Activated CD4-positive, alpha-beta T cell treated with anti-CD3 and anti-CD28 coated beads, Interleukin-2, Interleukin-4, amounts not matched to agents 100 ng/mL and 50 ng/mL, durations not matched to agents 16 hours and 8 hours (primary cell): ENCODE measurements at regions not wholly inside any gene's neighbourhood (a gene's known extent, or its start where the extent isn't known, plus 50 kb on each side); places are given as distances from the start of the nearest gene placed in this dataset.
"Not testable (repeated sequence)": the region's sequence is repeated elsewhere in the genome, so short reads cannot be mapped to it uniquely, and the experiment has no call there.

Experiments used
- DNase-seq: peaks from one replicate; pipeline ENCODE4 v3.0.0-alpha.2; 2020; ENCODE audit warnings: low spot score

DNA sequence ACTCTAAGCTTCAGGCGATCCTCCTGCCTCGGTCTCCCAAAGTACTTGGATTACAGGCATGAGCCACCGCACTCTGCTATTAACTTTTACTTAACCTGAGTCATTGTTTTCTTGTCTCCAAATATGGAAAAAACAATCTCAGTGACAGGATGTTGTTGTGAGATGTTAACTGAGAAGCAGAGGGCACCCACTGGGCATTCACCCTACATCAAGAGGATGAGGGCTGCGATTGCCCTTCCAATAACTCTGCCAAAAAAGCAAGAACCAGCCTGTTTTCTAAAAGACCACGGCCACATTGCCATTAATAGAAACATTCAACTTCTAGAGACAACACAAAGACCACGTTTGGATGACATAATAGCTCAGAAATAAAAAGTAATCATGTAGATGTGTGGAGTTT, 107.6 kb upstream of the SGK1 start:
- no peak for DNase-seq

DNA sequence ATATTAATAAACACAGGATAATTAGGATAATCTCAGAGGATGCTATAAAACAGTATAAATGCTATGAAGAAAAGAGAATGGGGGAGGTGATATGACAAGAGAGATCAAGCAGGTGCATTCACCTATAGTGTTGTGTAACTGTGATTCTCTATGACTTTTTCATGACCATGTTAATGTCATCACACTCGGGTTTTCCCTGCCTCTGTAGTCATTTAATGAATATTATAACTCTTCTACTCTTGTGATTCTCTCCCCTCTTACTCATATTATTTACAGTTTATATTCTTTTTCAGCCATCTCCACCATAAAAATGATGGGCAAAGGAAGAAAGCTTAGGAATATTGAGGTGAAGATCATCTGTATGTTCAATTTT, 106.9 kb upstream of the SGK1 start:
- no peak for DNase-seq

DNA sequence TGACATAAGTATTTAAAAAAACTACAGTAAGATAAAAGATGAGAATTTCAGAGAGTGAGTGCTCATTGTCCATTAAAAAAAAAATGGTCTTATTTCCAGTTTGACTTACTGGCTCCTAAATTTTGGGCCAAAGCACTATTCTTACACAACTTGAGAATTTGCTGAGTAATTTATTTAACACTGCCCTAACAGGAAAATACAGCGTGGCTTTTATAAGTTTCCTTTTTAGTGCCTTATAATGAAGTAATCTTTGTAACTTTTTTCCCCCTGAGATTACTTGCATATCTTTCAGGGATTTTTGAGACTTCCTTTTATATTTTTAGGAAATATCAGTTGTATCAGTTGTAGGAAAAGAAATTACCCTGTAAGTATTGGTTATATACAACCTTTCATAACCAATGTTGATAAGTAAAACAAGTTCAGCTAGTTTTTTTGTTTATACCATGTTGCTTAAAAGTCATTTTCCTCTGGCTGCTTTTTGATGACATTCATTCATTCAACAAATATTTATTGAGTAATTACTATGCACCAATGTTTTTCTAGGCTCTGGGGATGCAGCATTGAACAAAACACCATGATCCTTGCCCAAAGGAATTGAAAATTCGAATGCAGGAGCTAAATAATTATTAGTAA, 106.4 kb upstream of the SGK1 start:
- DNase-seq: peak; percentile 28

DNA sequence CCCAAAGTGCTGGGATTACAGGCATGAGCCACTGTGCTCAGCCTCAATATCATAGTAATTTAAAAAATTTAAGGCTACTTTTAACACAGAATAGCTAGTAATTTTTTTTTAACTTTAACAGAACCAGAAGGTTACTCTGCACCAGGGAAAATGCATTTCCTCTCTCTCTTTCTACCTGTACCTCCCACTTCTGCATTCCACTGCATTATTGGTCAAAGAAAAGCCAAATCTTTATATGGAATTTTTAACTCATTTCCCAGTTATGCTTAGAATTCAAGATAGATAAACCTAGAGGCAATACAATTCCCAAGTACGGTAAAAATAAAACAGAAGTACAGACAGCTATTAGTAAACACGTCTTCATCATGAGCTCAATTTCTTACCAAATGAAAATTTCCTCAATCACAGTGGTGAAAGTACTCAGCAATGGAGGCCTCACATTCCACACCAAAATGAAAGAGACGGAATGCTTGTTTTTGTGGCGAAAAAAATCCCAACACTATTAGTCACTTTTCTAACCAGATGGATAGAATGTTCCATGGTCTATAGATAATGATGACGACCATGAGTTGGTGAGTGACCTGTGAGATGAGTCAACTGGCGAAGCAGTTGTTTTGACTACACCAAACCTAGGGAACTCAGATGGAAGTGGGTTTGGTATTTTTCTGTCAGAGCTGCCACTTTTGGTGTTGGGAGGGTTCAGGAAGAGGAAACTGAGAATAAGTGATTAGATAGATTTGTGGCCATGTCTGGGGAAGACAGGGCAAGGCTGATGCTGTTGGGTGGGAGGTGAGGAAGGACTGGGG, 104.7 kb upstream of the SGK1 start:
- peak; percentile 11 for DNase-seq

DNA sequence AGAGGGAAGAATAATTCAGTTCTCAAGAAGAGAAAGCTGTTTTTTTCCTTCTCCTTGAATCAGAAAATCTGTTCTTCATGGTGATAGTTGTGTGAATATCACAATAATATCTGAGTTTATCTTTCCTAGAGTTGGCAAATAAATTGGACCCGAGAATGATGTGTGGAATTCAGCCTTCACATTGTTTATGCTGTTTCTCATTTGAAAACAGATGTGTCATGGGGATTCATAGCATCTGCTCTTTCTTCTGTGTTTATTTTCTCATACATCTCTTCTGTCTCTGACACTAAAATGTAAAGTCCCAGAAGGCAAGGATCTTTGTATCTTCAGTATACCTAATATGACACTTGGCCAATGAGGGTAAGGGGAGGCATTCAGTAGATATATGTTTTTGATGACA, 103.6 kb upstream of the SGK1 start:
- DNase-seq: no peak

DNA sequence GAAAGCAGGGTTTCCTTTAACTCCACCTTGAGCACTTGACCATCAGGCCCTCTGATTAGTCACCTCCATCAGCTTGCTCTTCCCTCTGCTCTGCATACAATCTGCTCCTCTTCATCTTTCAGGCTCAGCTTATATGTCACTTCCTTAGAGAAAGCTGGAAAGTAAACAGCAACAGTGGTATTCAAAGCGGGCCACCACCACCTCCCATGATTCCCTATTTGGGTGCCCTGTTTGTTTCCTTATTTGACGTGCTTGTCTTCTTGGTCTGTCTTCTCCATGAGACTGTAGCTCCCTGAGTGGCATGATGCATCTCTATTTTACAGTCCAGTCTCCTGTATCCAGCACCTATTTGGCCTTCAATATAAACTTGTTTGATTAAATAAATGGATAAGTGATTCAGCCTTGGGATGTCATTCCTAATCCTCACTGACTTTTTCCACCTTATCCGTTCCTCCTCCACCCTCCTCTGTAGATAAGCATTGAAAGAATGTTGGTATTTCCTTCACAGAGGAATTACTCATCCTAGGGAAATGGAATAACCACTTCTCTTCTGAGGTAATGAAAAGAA, 102.8 kb upstream of the SGK1 start:
- no peak for DNase-seq

DNA sequence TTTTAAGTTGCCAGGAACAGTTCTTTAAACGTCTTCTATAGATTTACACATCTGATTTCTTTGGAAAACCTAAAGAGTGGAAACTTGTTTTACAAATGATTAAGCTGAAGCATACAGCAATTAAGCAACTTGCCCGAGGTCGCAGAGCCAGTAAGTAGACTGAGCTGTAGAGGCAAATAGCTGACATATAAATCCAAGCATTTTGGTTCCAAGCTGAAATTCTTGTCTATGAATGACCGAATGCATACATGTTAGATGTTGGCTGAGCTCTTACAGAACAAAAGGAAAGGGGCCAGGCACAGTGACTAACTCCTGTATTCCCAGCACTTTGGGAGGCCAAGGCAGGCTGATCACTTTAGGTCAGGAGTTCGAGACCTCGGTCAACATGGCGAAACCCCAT, 101.8 kb upstream of the SGK1 start:
- DNase-seq: no peak

DNA sequence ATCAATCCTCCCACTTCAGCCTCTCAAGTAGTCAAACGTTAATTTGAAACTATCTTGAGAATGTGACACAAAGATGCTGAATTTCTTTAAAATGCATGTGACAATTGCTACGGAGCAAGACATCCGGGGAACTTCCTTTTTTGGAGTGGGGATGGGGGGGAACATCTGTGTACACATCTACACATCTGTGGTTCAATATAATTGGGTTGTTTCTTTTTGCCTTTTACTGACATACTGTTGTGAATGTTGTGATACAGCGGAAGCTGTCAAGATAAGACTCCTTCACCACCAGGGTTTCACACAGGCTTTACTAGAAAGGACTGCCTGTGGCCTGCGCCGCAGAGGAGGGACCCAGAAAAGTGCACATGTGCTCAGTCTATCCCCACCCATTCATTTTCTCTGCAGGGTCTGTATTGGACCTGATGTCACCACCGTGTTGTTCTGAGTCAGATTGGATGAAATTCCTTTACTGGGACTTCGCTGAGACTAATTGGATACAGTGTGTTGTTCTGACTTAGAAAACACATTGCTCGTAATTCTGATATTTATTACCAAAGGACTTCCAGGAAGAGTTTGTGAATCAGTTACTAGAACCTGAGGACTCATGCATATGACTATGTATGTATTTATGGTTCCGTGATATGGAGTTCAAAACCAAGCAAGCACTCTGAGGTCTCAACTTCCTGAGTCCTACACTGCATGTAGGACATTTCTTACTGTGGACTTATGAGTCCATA, 98.7 kb upstream of the SGK1 start:
- no peak for DNase-seq

DNA sequence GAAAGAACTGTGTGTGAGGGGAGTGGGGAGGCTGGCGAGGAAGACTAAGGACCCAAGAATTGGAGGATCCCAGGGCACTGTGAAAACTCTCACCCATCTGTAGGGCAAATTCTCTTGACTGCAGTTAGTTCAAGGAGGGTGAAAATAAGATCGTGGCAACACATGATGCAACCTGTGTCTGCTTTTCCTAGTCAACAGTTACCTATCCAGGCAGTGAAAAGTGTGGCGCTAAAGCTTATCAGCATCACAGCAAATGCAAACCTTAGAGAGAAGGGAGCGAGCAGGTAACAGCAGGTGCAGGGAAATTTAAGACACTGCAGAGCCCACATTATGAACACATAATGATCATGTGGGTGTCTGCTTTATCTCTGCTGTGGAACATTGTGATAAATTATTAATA, 97.7 kb upstream of the SGK1 start:
- no peak for DNase-seq

DNA sequence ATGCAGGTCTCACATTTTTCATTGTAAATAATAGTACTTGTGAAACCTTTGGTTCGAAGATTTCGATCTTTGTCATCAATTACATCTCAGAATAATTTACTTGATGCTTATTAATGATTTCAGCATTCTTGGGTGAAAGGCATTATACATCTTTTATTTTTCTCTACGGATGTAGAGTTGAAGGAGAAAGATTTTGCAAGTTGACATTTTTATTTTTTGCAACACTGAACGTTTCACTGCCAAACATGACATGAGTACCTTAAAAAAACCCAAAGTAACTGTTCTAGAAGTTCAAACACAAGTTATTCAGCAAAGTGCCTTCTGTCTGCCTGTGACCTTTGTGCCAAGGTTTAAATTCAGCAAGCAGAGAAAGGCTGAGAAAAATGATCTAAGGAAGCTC, 97.3 kb upstream of the SGK1 start:
- DNase-seq: no peak

DNA sequence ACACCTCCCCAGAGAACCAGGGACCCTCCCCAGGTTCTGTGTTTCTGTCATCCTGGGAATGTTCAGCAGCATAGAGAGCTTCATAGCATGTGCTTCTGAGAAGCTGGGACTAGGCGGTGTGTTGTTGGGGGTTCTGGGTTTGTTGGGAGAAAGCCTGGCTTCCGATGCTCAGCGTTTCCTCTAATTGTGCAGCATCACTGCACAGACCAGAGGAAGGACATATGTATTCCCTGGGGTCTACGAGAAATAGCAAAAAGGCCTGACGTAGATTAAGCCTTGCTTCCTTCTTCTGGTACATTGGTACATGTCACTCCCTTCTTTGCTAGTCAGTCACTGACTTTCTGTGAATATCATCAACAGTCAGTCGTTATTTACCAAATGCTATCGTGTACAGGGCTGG, 96.9 kb upstream of the SGK1 start:
- no peak for DNase-seq

DNA sequence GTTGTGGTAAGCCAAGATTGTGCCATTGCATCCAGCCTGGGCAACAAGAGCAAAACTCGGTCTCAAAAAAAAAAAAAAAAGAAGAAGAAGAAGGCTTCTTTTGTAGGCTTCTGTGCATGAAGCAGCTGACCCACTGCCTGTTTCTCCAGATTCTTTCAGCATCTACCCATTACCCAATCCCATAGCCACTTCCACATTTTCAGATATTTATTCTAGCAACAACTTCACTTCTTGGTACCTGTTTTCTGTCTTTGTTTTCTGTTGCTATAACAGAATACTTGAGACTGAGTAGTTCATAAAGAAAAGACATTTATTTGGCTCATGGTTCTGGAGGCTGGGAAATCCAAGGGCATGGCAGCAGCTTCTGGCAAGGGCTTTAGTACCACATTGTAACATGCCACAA, 95.3 kb upstream of the SGK1 start:
- DNase-seq: no peak

DNA sequence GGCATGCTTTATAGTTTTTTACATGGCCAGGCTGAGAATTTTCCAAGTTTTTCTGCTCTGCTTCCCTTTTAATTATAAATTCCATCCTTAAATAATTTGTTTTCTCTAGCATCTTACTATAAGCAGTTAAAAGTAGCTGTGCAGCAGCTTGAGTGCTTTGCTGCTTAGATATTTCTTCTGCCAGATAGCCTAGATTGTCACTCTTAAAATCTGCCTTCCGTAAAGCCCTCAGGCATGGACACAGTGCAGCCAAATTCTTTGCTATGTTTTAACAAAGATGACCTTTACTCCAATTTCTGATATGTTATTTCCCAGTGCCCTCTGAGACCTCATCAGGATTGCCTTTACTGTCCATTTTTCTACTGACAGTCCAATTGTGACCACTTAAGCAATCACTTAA, 92.6 kb upstream of the SGK1 start:
- DNase-seq: no peak

DNA sequence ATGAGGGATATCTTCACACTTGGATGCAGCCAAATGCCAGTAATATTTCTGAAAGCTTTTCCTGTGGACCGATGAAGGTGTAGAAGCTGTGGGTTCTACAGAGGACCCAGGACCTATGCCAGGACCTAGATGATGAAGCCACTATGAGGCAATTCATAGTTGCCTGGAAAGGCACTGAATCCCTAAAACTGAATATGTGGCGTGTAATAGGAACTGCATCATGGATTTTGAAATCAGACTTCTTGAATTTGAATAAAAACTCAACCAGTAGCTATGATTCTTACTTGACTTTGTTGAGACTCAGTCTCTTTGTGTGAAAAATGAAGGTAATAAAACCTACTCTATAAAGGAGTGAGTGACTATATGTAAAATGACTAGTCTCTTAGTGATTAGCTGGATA, 89.9 kb upstream of the SGK1 start:
- no peak for DNase-seq

DNA sequence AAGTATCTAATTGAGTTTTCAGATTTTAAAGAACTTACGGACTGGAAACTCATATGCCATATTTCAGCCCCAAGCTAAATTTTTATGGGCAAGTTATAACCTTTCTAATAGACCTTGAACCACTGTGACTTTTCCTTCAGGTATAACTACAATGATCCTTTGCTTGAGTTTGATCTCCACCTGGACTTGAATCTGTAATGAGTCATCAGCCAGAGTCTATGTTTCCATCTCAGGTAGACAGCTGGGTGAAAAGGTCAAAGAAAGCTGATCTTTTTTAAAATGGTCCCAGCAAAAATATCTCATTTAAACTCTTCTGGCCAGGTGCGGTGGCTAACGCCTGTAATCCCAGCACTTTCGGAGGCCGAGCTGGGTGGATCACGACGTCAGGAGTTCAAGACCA, 88.4 kb upstream of the SGK1 start:
- no peak for DNase-seq

DNA sequence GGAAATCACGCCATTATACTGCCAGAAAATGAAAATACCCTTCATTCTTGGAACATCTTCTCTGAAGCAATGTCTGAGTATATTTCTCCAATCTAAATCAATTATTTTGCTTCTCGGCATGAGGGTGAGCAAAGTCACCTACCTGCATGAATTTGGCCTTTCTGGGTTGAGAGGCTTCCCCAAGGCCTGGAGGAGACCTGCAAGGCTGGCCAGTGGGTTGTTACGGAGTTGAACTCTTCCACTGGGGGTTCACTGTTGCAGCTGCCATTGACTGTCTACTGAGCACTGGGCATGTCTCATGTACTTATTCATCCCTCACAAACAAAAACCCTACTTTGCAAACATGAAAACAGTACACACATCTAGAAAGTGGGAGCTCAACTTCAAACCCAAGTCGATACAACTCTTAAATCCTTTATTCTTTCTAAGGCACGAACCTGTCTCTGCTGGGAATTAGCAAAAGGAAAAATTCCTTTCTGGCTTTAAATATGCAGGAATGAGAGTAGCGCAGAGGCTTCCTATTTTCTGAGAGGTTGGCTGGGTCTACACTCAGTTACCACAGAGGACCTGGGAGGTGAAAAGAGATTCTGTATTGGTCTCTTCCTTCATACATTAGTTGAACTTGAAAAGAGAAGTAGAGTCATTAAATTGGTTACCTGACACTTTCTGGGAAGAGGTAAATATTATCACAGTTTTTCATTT, 87.6 kb upstream of the SGK1 start:
- DNase-seq: no peak

DNA sequence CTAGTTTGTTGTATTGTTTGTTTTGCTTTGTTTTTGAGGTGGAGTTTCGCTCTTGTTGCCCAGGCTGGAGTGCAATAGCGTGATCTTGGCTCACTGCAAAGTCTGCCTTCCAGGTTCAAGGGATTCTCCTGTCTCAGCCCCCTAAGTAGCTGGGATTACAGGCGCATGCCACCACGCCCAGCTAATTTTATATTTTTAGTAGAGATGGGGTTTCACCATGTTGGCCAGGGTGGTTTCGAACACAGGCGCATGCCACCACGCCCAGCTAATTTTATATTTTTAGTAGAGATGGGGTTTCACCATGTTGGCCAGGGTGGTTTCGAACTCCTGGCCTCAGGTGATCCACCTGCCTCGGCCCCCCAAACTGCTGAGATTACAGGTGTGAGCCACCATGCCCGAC, 85.4 kb upstream of the SGK1 start:
- not testable (repeated sequence) for DNase-seq

DNA sequence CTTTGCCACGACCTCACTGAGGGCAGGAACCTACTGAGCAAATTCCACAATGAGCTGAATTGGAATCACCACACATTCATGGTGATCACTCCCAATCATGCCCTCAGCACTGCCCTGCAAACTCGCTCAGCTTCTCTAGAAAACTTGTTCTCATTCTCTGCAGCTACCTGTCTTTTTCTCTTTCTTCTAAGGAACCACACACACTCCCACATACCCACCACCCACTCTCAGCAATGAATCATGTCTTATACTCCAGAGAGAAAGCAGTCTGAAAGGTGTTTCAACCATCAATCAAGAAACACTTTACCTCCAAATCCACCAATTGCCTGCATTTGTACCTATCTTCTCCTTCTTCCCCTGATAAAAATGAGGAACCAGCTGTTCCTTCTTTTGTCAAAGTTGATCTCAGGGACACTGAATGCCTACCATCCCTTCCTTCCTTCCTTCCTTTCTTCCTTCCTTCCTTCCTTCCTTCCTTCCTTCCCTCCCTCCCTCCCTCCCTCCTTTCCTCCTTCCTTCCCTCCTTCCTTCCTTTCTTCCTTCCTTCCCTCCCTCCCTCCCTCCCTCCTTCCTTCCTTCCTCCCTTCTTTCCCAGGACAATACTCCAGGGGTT, 84.6 kb upstream of the SGK1 start:
- DNase-seq: no peak

DNA sequence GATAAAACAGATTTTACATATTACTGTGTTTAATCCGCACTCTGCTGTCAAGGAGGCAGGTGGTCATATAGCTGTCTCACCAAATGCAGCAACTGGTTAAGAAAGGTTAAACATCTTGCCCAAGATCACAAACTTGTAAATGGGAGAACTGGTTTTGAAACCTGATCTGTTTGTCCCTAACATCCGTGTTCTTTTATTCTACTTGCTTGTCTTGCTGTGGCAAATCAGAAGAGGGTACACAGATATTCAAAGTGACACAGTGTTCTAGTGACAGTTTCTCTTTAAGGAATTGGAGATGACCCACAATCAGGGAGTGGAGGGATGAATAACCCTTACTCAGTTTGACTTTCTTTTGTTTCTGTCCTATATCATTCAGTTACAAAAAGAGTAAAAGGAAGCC, 83.0 kb upstream of the SGK1 start:
- DNase-seq: no peak

DNA sequence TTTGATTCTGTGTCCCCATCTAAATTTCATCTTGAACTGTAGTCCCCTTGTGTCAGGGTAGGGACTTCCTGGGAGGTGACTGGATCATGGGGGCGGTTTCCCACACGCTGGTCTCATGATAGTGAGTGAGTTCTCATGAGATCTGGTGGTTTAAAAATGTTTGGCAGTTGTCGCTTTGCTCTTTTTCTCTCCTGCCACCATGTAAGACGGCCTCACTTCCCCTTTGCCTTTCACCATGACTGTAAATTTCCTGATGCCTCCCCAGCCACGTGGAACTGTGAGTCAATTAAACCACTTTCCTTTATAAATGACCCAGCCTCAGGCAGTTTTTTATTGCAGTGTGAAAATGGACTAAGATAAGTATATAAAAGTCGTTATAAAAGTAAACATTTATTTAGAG, 80.5 kb upstream of the SGK1 start:
- peak; percentile 45 for DNase-seq

DNA sequence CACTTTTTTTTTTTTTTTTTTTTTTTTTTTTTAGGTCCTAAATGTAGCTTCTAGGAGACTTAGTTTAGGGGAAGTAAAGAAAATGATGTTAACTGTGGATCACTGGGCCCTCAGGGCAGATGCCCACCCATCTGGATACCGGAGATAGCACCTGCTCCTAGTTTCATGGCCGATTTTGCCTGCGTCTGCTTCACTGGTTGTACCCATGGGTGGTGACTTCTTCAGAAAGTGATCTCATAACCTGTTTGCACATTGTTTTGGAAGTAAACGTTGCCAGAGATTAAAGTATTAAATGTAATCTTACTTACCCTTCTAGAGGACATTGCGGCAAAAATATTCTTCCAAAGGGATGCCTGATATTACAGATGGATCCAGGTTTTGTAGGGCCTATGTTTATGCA, 79.8 kb upstream of the SGK1 start:
- no peak for DNase-seq

DNA sequence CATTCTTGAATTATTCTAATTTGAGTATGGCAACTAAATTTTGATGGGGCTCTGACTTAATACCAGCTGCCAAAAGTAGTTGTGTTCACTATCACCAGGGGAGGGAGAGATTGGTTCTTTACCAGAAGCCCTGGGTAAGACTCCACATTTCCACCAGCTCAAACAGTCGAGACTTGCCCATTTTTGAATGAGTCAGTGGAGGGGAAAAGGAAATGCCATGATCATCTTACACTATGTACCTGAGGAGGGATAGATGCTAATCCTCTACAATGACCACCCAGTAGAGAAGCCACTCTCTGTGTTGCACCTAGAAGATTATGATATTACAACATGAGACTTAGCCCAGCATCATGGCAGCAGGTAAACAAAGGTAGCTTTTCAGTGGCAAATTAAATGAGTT, 77.0 kb upstream of the SGK1 start:
- DNase-seq: no peak
